Activated CD4-positive, alpha-beta T cell treated with anti-CD3 and anti-CD28 coated beads, Interleukin-2, amount 50 U/mL, for 24 hours (primary cell): ENCODE measurements at regions not wholly inside any gene's neighbourhood (a gene's known extent, or its start where the extent isn't known, plus 50 kb on each side); places are given as distances from the start of the nearest gene placed in this dataset.
"Not testable (repeated sequence)": the region's sequence is repeated elsewhere in the genome, so short reads cannot be mapped to it uniquely, and the experiment has no call there.

Experiments
- DNase-seq, 2 donors: peaks; one replicate each; pipeline ENCODE4 v3.0.0-alpha.2; 2020; ENCODE audit warnings: low read depth in 1 of 2, low spot score in 1 of 2

GRCh38 chr13:91014696-91015095 lies 332.8 kb upstream of the MIR17HG start:
- DNase-seq = no peak

- DNase-seq = no peak
Measured at GRCh38 chr13:91017031-91017668, 330.3 kb upstream of the MIR17HG start.

- DNase-seq = no peak
Measured at GRCh38 chr13:91017669-91018053, 329.8 kb upstream of the MIR17HG start.

GRCh38 chr13:91020461-91021034 lies 326.9 kb upstream of the MIR17HG start:
- no peak for DNase-seq

GRCh38 chr13:91024157-91024792 lies 323.2 kb upstream of the MIR17HG start:
- DNase-seq = no peak

GRCh38 chr13:91025442-91025841 lies 322.0 kb upstream of the MIR17HG start:
- DNase-seq = no peak

- DNase-seq = no peak
Measured at GRCh38 chr13:91031508-91031907, 316.0 kb upstream of the MIR17HG start.

- DNase-seq = no peak
Measured at GRCh38 chr13:91032104-91032503, 315.4 kb upstream of the MIR17HG start.

- no peak for DNase-seq
Measured at GRCh38 chr13:91036886-91037285, 310.6 kb upstream of the MIR17HG start.

GRCh38 chr13:91042870-91043269 lies 304.6 kb upstream of the MIR17HG start:
- DNase-seq = no peak

- no peak for DNase-seq
Measured at GRCh38 chr13:91045351-91046034, 302.0 kb upstream of the MIR17HG start.

- DNase-seq = no peak
Measured at GRCh38 chr13:91046715-91047327, 300.7 kb upstream of the MIR17HG start.

GRCh38 chr13:91050970-91051369 lies 296.5 kb upstream of the MIR17HG start:
- no peak for DNase-seq

GRCh38 chr13:91052876-91053275 lies 294.6 kb upstream of the MIR17HG start:
- DNase-seq = no peak

- DNase-seq = no peak
Measured at GRCh38 chr13:91053318-91054065, 294.0 kb upstream of the MIR17HG start.

GRCh38 chr13:91054902-91055301 lies 292.6 kb upstream of the MIR17HG start:
- no peak for DNase-seq

- DNase-seq = no peak
Measured at GRCh38 chr13:91056746-91057145, 290.7 kb upstream of the MIR17HG start.

GRCh38 chr13:91057507-91057906 lies 290.0 kb upstream of the MIR17HG start:
- DNase-seq = not testable (repeated sequence)

- no peak for DNase-seq
Measured at GRCh38 chr13:91058066-91058465, 289.4 kb upstream of the MIR17HG start.

GRCh38 chr13:91058919-91059318 lies 288.6 kb upstream of the MIR17HG start:
- no peak for DNase-seq

GRCh38 chr13:91066745-91067144 lies 280.7 kb upstream of the MIR17HG start:
- DNase-seq = no peak
